SK-N-SH (cell line): ENCODE measurements at regions not wholly inside any gene's neighbourhood (a gene's known extent, or its start where the extent isn't known, plus 50 kb on each side); places are given as distances from the start of the nearest gene placed in this dataset.

ENCODE experiments used
- CTCF ChIA-PET: fragments of 300-600, 350-600 bp; formaldehyde crosslinking; extraction: SDS; loops from one replicate; lab custom pipeline; 2021; lab: Yijun Ruan, JAX
- POLR2A ChIA-PET: fragments of 350-600 bp; sonication (Branson Sonifier 250); formaldehyde crosslinking; extraction: SDS; loops from one replicate; lab custom pipeline; 2020; ENCODE audit warnings: antibody characterized with exemption, inconsistent platforms; lab: Yijun Ruan, JAX
- DNase-seq: peaks from one replicate; pipeline ENCODE4 v3.0.0; 2012
- H2AFZ ChIP-seq: fragments of 200-600 bp; sonication (generic); 2 replicates; pipeline ENCODE4 v1.8.1; 2016; ENCODE audit warnings: antibody characterized with exemption, mild to moderate bottlenecking, low read depth
- H3F3A ChIP-seq: fragments of 200-600 bp; sonication (generic); replicated peaks from 2 replicates; pipeline ENCODE3; 2016; ENCODE audit warnings: antibody characterized with exemption, mild to moderate bottlenecking; ENCODE audit not compliant: insufficient read depth
- H3K27ac ChIP-seq, 2 experiments: fragments of 200-500 bp in 1 of 2; fragments of 200-600 bp in 1 of 2; sonication (Bioruptor generic) in 1 of 2; sonication (generic), shearing (Covaris generic) in 1 of 2; 2 replicates each; pipeline versions ENCODE4 v1.5.1 to v1.6.1; 2014 to 2016; ENCODE audit warnings: low read depth in 2 of 2, inconsistent platforms in 1 of 2, low read length in 1 of 2, mild to moderate bottlenecking in 1 of 2, mixed read lengths in 1 of 2
- H3K27me3 ChIP-seq: fragments of 200-600 bp; sonication (generic), shearing (Covaris generic); 2 replicates; pipeline ENCODE4 v1.6.1; 2016; ENCODE audit warnings: mixed run types; ENCODE audit not compliant: insufficient read depth
- H3K36me3 ChIP-seq, 2 experiments: fragments of 200-500 bp in 1 of 2; fragments of 200-600 bp in 1 of 2; sonication (Bioruptor generic) in 1 of 2; sonication (generic) in 1 of 2; replicated peaks in 1 of 2; 2 replicates each; pipeline versions ENCODE3 to v1.5.1; 2014 to 2016; ENCODE audit warnings: low read length in 1 of 2, mild to moderate bottlenecking in 1 of 2; ENCODE audit not compliant: insufficient read depth in 2 of 2, control insufficient read depth in 1 of 2
- H3K4me1 ChIP-seq, 2 experiments: fragments of 200-500 bp in 1 of 2; fragments of 200-600 bp in 1 of 2; sonication (Bioruptor generic) in 1 of 2; sonication (generic), shearing (Covaris generic) in 1 of 2; 2 replicates each; pipeline versions ENCODE4 v1.5.1 to v1.6.1; 2014 to 2016; ENCODE audit warnings: low read depth in 1 of 2, low read length in 1 of 2, mixed run types in 1 of 2; ENCODE audit not compliant: insufficient read depth in 2 of 2, control insufficient read depth in 1 of 2
- H3K4me2 ChIP-seq: fragments of 200-600 bp; sonication (generic), shearing (Covaris generic); 2 replicates; pipeline ENCODE4 v1.6.1; 2017; ENCODE audit warnings: mixed run types
- H3K4me3 ChIP-seq, 2 experiments: fragments of 200-500 bp in 1 of 2; fragments of 200-600 bp in 1 of 2; sonication (Bioruptor generic) in 1 of 2; sonication (generic), shearing (Covaris generic) in 1 of 2; 2 replicates each; pipeline versions ENCODE4 v1.5.1 to v1.8.1; 2014 to 2016; ENCODE audit warnings: low read depth in 2 of 2, inconsistent platforms in 1 of 2, low read length in 1 of 2, mild to moderate bottlenecking in 1 of 2, mixed read lengths in 1 of 2, moderate library complexity in 1 of 2
- H3K79me2 ChIP-seq: fragments of 200-600 bp; sonication (generic); 2 replicates; pipeline ENCODE4 v1.8.1; 2017; ENCODE audit warnings: mild to moderate bottlenecking; ENCODE audit not compliant: insufficient read depth
- H3K9ac ChIP-seq: fragments of 200-600 bp; sonication (generic); 2 replicates; pipeline ENCODE4 v1.6.1; 2017; ENCODE audit warnings: mixed run types
- H3K9me2 ChIP-seq: fragments of 200-600 bp; sonication (generic); 2 replicates; pipeline ENCODE4 v1.6.1; 2017; ENCODE audit warnings: mixed run types
- H3K9me3 ChIP-seq: fragments of 200-600 bp; sonication (generic); 2 replicates; pipeline ENCODE4 v1.6.1; 2017; ENCODE audit warnings: mixed run types, mild to moderate bottlenecking, moderate library complexity
- H4K20me1 ChIP-seq: fragments of 200-600 bp; sonication (generic); 2 replicates; pipeline ENCODE4 v1.6.1; 2017; ENCODE audit warnings: mild to moderate bottlenecking, mixed run types; ENCODE audit not compliant: insufficient read depth
- CHD2 ChIP-seq: fragments of 150-350 bp; IDR thresholded peaks from 2 replicates; pipeline ENCODE4 v1.6.1; 2018; ENCODE audit warnings: low read length; ENCODE audit not compliant: partially characterized antibody
- ELF1 ChIP-seq: IDR thresholded peaks from 2 replicates; pipeline ENCODE4 v1.4.0; 2012
- EP300 ChIP-seq, 2 experiments: IDR thresholded peaks; 2 replicates each; pipeline versions ENCODE4 v1.4.0 to v1.6.1; 2012; ENCODE audit warnings: borderline replicate concordance in 1 of 2, low read depth in 1 of 2, low read length in 1 of 2
- EZH2phosphoT487 ChIP-seq: fragments of 200-600 bp; sonication (generic); IDR thresholded peaks from 2 replicates; pipeline ENCODE4 v1.6.1; 2017; ENCODE audit warnings: low read depth, mixed run types, mild to moderate bottlenecking, antibody characterized with exemption, moderate library complexity, borderline replicate concordance
- FOSL2 ChIP-seq: IDR thresholded peaks from 2 replicates; pipeline ENCODE4 v1.4.0; 2012; ENCODE audit warnings: low read depth, mild to moderate bottlenecking, moderate library complexity, borderline replicate concordance
- FOXJ3 ChIP-seq: sonication (generic); formaldehyde crosslinking; IDR thresholded peaks from 2 replicates; pipeline ENCODE4 v1.5.1; 2020; ENCODE audit warnings: mild to moderate bottlenecking, missing genetic modification reagents
- FOXM1 ChIP-seq: IDR thresholded peaks from 2 replicates; pipeline ENCODE4 v1.4.0; 2012; ENCODE audit warnings: low read depth, mild to moderate bottlenecking
- GABPA ChIP-seq: IDR thresholded peaks from 2 replicates; pipeline ENCODE4 v1.4.0; 2012; ENCODE audit warnings: low read depth, mild to moderate bottlenecking
- GATA2 ChIP-seq: sonication (generic); formaldehyde crosslinking; IDR thresholded peaks from 2 replicates; pipeline ENCODE4 v1.5.0; 2020; ENCODE audit warnings: mild to moderate bottlenecking, missing genetic modification reagents
- MAX ChIP-seq: IDR thresholded peaks from 2 replicates; pipeline ENCODE4 v1.4.0; 2012; ENCODE audit warnings: low read depth
- MEF2A ChIP-seq: IDR thresholded peaks from 2 replicates; pipeline ENCODE4 v1.4.0; 2012; ENCODE audit warnings: low read depth, borderline replicate concordance
- MXI1 ChIP-seq: IDR thresholded peaks from 2 replicates; pipeline ENCODE4 v1.6.1; 2012; ENCODE audit warnings: mild to moderate bottlenecking, low read depth, low read length, improper control_type of control experiment
- NRF1 ChIP-seq: IDR thresholded peaks from 2 replicates; pipeline ENCODE4 v1.6.1; 2012; ENCODE audit warnings: low read depth, mild to moderate bottlenecking, low read length
- POLR2AphosphoS5 ChIP-seq: IDR thresholded peaks from 2 replicates; pipeline ENCODE4 v1.6.1; 2012; ENCODE audit warnings: low read depth, low read length
- RAD21 ChIP-seq: IDR thresholded peaks from 2 replicates; pipeline ENCODE4 v1.6.1; 2012; ENCODE audit warnings: mild to moderate bottlenecking, low read length
- SIN3A ChIP-seq: IDR thresholded peaks from 2 replicates; pipeline ENCODE4 v1.6.1; 2012; ENCODE audit warnings: low read depth, mild to moderate bottlenecking, low read length, moderate library complexity, borderline replicate concordance
- SMC3 ChIP-seq: IDR thresholded peaks from 2 replicates; pipeline ENCODE4 v1.6.1; 2012; ENCODE audit warnings: low read depth, low read length, improper control_type of control experiment
- TAF1 ChIP-seq: IDR thresholded peaks from 2 replicates; pipeline ENCODE4 v1.6.1; 2012; ENCODE audit warnings: low read depth, mild to moderate bottlenecking, low read length, moderate library complexity, borderline replicate concordance
- TEAD4 ChIP-seq: IDR thresholded peaks from 2 replicates; pipeline ENCODE4 v1.4.0; 2012; ENCODE audit warnings: mild to moderate bottlenecking, borderline replicate concordance; ENCODE audit not compliant: insufficient read depth
- YY1 ChIP-seq: IDR thresholded peaks from 2 replicates; pipeline ENCODE4 v1.4.0; 2012; ENCODE audit warnings: low read depth, mild to moderate bottlenecking
- WGBS: methylation state at CpG from one replicate; pipeline ENCODE4 v1.1.6; 2017; ENCODE audit warnings: low lambda C conversion rate; 5-methylcytosine and 5-hydroxymethylcytosine counted together

- H3K4me3 ChIP-seq = no peak overlapping the region
- H3K27me3 ChIP-seq = no peaks in the 10 kb centered on the region
- POLR2A ChIA-PET = no interaction called here
- no peaks in the 10 kb centered on the region for H3K9me2 ChIP-seq
- H3K4me2 ChIP-seq = no peak overlapping the region
- no peaks in the 10 kb centered on the region for H4K20me1 ChIP-seq
- no peak for DNase-seq
- H3K79me2 ChIP-seq = no peaks in the 10 kb centered on the region
- TF ChIP-seq ELF1 = no peak
- TF ChIP-seq GABPA = no peak
- no peak for TF ChIP-seq FOSL2
- no peak for TF ChIP-seq GATA2
- no peak for TF ChIP-seq POLR2AphosphoS5
- no peak for TF ChIP-seq SIN3A
- no peak for TF ChIP-seq FOXJ3 (CRISPR knock-in tag)
- TF ChIP-seq MXI1 = no peak
- no peak for TF ChIP-seq NRF1
- no peak for TF ChIP-seq RAD21
- no peak for TF ChIP-seq YY1
- TF ChIP-seq EZH2phosphoT487 = no peak
- no peak for TF ChIP-seq EP300 (IDR thresholded peaks at IDR 0.05; ENCODE audit: borderline replicate concordance in 1 of 2, low read depth in 1 of 2, low read length in 1 of 2)
- CTCF ChIA-PET = interaction anchor here (1.3 kb wide), 1 partner anchor 28 kb away, joined by 3 read pairs; no protein-coding TSS in a partner anchor
- no peaks in the 10 kb centered on the region for H3K9me3 ChIP-seq
- H3K4me1 ChIP-seq = no peaks in the 10 kb centered on the region
- H3K9ac ChIP-seq = no peak overlapping the region
- H3K36me3 ChIP-seq = no peaks in the 10 kb centered on the region
- H3F3A ChIP-seq = no peaks in the 10 kb centered on the region
- H3K27ac ChIP-seq = no peak overlapping the region
- 64% methylated on average over 2 of the region's 2 CpGs for WGBS
- no peak overlapping the region for H2AFZ ChIP-seq
Measured at GRCh38 chr16:62863139-62863538, 826.9 kb upstream of the CDH8 start.

DNA sequence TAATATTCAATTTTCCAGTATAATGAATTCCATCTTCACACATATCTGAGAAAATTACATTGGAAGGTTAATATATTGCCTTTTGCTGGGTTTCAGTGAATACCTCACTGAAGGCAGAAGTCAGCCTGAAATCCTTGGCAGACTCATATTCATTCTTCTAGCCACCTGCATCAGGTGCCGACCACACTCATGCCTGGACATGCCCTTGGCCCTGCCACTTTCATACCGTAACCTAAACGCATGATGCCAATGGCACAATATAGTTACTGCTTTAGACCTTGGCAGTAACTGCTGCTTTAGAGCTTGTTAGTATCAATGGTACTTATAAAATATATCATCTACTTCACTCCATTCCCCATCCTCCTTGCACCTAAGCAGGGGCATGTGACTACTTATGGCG, 817.6 kb upstream of the CDH8 start:
- Histone ChIP-seq H3K9ac (no peak overlapping the region), H3K27ac (no peak overlapping the region), H3F3A (no peaks in the 10 kb centered on the region), H3K9me3 (no peaks in the 10 kb centered on the region), H2AFZ (no peak overlapping the region), H3K4me2 (no peak overlapping the region), H3K27me3 (no peaks in the 10 kb centered on the region), H3K4me3 (no peak overlapping the region), H3K4me1 (no peaks in the 10 kb centered on the region; a peak in 1 of 4 replicates), H4K20me1 (no peaks in the 10 kb centered on the region), H3K36me3 (no peaks in the 10 kb centered on the region), H3K9me2 (no peaks in the 10 kb centered on the region), H3K79me2 (no peaks in the 10 kb centered on the region)
- ChIA-PET POLR2A (no interaction called here), CTCF (interaction anchor here (1.0 to 1.3 kb wide), 3 partner anchors 17 to 663 kb away, joined by 3 to 4 read pairs (median 4); no protein-coding TSS in a partner anchor)
- DNase-seq = no peak
- no peak for TF ChIP-seq GATA2
- WGBS = 71% methylated on average over 4 of the region's 4 CpGs

DNA sequence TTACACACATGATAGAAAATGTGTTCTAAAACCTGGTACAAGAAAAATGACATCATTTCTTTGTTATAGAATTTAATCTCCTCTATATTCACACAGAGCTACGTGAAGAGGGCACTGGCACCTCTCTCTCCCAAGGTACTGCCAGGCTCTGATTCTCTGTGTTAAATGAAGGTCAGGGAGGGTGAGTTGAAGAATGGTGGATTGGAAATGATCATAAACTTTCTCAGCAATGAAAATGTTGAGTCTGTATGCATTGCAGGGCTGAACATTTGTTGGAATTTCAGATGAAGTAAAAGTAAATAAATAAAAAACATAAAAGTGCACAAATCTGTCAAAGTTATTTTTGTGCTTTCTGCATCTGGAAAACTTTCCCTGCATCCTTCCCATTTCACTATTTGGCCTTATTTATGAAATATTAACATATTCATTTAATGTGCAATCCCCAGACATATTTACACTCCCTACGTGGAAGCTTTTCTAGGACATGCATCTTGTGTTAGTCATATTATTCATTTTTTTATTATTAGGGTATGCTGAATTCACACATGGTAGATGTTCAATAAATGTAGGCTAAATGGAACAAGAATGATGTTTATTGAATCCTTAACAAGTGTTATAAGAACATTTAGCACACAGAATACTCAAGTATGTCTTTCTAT, 810.3 kb upstream of the CDH8 start:
- no peaks in the 10 kb centered on the region for H3K9me2 ChIP-seq
- H3K27me3 ChIP-seq = no peaks in the 10 kb centered on the region
- no peak overlapping the region for H3K27ac ChIP-seq
- no peaks in the 10 kb centered on the region for H3K36me3 ChIP-seq
- no peaks in the 10 kb centered on the region for H3K79me2 ChIP-seq
- ChIA-PET CTCF (no interaction called here), POLR2A (no interaction called here)
- H3K9ac ChIP-seq = no peak overlapping the region
- no peak overlapping the region for H3K4me3 ChIP-seq
- H2AFZ ChIP-seq = no peak overlapping the region
- H4K20me1 ChIP-seq = no peaks in the 10 kb centered on the region
- H3F3A ChIP-seq = no peaks in the 10 kb centered on the region
- WGBS = 40% methylated on average over 2 of the region's 2 CpGs
- H3K4me2 ChIP-seq = no peak overlapping the region
- TF ChIP-seq MXI1 (no peak), CHD2 (no peak), FOXM1 (no peak), YY1 (no peak), SMC3 (no peak), POLR2AphosphoS5 (no peak), EZH2phosphoT487 (no peak), TAF1 (no peak), FOSL2 (no peak), TEAD4 (no peak), MAX (no peak), MEF2A (no peak)
- DNase-seq = no peak
- peaks cover 0 to 3% of the 10 kb centered on the region in 2 experiments; a peak in 2 of 4 replicates for H3K4me1 ChIP-seq
- H3K9me3 ChIP-seq = no peaks in the 10 kb centered on the region
